ENCODE measurements at regions not wholly inside any gene's neighbourhood (a gene's known extent, or its start where the extent isn't known, plus 50 kb on each side); places are given as distances from the start of the nearest gene placed in this dataset.

DNA sequence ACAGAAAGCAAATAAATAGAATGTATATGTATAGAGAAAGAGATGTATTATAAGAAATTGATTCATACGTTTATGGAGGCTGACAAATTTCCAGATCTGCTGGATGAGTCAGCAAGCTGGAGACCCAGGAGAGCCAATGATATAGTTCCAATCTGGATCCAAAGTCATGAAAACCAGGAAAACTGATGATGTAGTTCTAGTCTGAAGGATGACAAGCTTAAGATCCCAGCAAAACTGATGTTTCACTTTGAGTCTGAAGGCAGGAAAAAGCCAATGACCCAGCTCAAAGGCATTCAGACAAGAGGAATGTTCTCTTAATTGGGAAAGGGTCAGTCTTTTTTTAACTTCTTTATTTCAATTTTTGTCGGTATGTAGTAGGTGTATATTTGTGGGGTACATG is 102.6 kb downstream of the LHFPL1 start:
- no peak overlapping the region for H3K27ac ChIP-seq
- H3K4me3 ChIP-seq, result no peak overlapping the region
- no peaks in the 10 kb centered on the region for H3K4me1 ChIP-seq
- peaks cover 0 to 3% (median 0%) of the 10 kb centered on the region in 3 donors for H3K27me3 ChIP-seq
- intact Hi-C loops (cut with DNase I; ENCODE audit: low total_unique reads), result no loop called here
- 59 to 81% (median 71%) methylated on average over 2 of the region's 2 CpGs for whole genome bisulfite sequencing, 5 donors
- no peak for DNase-seq
- H3K9me3 ChIP-seq, result peaks cover 0 to 8% (median 3%) of the 10 kb centered on the region in 4 donors
- no peak for TF ChIP-seq POLR2A (IDR thresholded peaks at IDR 0.05)
- no peak for TF ChIP-seq EP300 (IDR thresholded peaks at IDR 0.05)
- TF ChIP-seq POLR2AphosphoS5 (IDR thresholded peaks at IDR 0.05), result no peak
- TF ChIP-seq, protein P1, sequence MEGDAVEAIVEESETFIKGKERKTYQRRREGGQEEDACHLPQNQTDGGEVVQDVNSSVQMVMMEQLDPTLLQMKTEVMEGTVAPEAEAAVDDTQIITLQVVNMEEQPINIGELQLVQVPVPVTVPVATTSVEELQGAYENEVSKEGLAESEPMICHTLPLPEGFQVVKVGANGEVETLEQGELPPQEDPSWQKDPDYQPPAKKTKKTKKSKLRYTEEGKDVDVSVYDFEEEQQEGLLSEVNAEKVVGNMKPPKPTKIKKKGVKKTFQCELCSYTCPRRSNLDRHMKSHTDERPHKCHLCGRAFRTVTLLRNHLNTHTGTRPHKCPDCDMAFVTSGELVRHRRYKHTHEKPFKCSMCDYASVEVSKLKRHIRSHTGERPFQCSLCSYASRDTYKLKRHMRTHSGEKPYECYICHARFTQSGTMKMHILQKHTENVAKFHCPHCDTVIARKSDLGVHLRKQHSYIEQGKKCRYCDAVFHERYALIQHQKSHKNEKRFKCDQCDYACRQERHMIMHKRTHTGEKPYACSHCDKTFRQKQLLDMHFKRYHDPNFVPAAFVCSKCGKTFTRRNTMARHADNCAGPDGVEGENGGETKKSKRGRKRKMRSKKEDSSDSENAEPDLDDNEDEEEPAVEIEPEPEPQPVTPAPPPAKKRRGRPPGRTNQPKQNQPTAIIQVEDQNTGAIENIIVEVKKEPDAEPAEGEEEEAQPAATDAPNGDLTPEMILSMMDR (IDR thresholded peaks at IDR 0.05), result no peak
- H3K36me3 ChIP-seq, result no peaks in the 10 kb centered on the region

DNA sequence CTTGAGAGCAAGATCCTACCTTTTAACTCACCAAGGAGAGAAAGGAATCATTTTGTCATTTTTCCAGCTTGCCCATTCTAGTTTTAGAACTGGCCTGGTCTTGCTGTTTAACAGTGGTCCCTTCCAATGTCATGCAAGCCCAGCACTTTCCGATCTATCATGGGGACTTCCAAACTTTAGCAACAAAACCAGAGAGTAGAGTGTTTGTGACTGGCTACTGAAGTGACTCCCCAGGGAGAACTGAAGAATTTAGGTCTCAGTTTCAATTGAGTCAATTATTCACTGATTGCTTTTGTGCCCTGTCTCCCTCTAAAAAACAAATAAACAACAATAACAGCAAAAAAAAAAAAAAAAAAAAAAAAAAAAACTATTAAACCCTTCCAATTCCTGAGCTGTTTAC is 108.3 kb downstream of the LHFPL1 start:
- Histone ChIP-seq H3K9me3 (peaks cover 0 to under 1% (median 0%) of the 10 kb centered on the region in 4 donors), H3K4me1 (no peaks in the 10 kb centered on the region), H3K27ac (no peak overlapping the region), H3K27me3 (peaks cover 0 to 7% (median 0%) of the 10 kb centered on the region in 3 donors), H3K4me3 (no peak overlapping the region), H3K36me3 (no peaks in the 10 kb centered on the region)
- DNase-seq, result no peak
- 68 to 100% (median 92%) methylated on average over 1 of the region's 1 CpG for WGBS, 5 donors
- intact Hi-C loops (cut with DNase I; ENCODE audit: low total_unique reads), result no loop called here
- TF ChIP-seq POLR2A (IDR thresholded peaks at IDR 0.05) (no peak), POLR2AphosphoS5 (IDR thresholded peaks at IDR 0.05) (no peak), EP300 (IDR thresholded peaks at IDR 0.05) (no peak)
- TF ChIP-seq, protein P1 (IDR thresholded peaks at IDR 0.05), result no peak

DNA sequence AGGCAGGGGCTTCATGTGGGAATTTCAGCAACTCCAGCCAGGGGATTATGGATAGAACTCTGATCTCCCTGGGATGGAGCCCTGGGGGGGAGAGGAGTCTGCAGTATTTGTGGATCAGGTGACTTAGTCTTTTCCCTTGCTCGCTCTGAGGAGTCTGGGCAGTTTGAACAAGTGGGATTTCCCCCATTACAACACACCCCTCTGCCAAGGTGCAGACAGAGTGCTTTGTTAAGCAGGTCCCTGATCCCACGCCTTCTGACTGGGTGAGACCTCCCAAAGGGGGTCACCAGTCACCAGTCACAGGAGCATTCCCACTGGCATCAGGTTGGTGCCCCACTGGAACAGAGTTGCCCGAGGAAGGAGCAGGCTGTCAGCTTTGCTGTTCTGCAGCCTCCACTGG is 123.9 kb downstream of the LHFPL1 start:
- Histone ChIP-seq H3K27me3 (peaks cover 0 to 15% (median 0%) of the 10 kb centered on the region in 3 donors), H3K4me3 (no peak overlapping the region), H3K4me1 (no peaks in the 10 kb centered on the region), H3K9me3 (no peaks in the 10 kb centered on the region), H3K36me3 (no peaks in the 10 kb centered on the region), H3K27ac (no peak overlapping the region)
- TF ChIP-seq POLR2AphosphoS5 (IDR thresholded peaks at IDR 0.05) (no peak), POLR2A (IDR thresholded peaks at IDR 0.05) (no peak), EP300 (IDR thresholded peaks at IDR 0.05) (no peak)
- TF ChIP-seq, protein P1 (IDR thresholded peaks at IDR 0.05), result no peak
- 17 to 90% (median 74%) methylated on average over 2 to 3 of the region's 3 CpGs for WGBS, 5 donors
- no peak for DNase-seq
- intact Hi-C loops (cut with DNase I; ENCODE audit: low total_unique reads), result no loop called here

DNA sequence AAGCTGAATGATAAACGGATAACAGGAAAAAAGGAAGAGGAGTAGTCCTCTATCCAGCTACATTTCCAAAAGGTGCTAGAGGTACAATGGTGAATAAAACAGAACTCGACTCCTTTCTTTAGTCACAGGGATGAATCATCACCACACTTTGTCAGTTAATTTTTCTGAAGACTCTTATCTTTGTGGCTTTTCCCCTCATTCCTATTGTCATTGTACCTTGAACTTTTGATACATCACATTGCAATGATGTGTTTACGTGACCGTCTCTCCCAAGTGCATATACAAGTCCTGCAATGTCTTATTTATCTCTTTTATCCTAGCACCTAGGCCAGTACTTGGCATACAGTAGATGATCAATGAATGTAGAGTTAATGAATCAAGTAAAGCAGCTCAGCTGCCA is 134.7 kb downstream of the LHFPL1 start:
- intact Hi-C loops (cut with DNase I; ENCODE audit: low total_unique reads), result no loop called here
- 74 to 78% (median 77%) methylated on average over 4 of the region's 4 CpGs for whole genome bisulfite sequencing, 5 donors
- TF ChIP-seq EP300 (IDR thresholded peaks at IDR 0.05) (no peak), POLR2A (IDR thresholded peaks at IDR 0.05) (no peak), POLR2AphosphoS5 (IDR thresholded peaks at IDR 0.05) (no peak)
- TF ChIP-seq, protein P1 (IDR thresholded peaks at IDR 0.05), result no peak

More for the DNA sequence above, 134.7 kb downstream of the LHFPL1 start:
- Histone ChIP-seq H3K9me3 (no peaks in the 10 kb centered on the region), H3K27ac (no peak overlapping the region), H3K36me3 (no peaks in the 10 kb centered on the region), H3K4me1 (no peaks in the 10 kb centered on the region), H3K27me3 (no peaks in the 10 kb centered on the region), H3K4me3 (no peak overlapping the region)
- DNase-seq, result no peak

Data from stomach (tissue), 8 donors.